ENCODE measurements at regions not wholly inside any gene's neighbourhood (a gene's known extent, or its start where the extent isn't known, plus 50 kb on each side); places are given as distances from the start of the nearest gene placed in this dataset.

DNA sequence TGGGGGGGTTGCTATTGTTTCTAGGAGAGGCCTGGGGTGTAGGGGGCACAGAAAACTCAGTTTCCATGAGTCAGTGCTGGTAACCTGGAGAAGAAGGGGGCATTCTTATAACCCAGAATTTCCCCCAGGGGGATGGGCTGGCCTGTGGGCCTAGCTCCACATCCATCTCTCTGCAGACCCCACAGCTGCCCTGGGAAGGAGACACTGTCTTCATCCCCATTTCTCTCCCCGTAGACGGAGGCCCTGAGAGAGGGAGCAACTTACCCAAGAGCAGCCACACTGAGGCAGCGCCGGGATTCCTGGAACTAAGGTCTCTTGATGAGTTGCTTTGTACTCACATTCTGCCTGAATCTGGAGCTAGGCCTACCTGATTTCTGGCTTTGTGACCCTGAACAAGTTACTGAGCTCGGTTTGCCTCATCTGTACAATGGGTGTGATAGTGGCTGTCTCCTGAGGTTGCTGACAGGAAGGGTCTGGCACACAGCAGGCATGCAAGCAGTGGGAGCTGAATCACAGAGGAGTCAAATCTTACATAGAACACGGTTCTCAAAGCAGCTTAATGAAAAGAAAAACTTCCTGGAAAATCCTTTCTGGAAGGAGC is 55.0 kb upstream of the LCTL start:
- Histone ChIP-seq H3K27ac (ENCODE audit: low read depth, low read length) (no peak overlapping the region), H3K14ac (ENCODE audit: insufficient read length) (no peak overlapping the region), H2BK20ac (ENCODE audit: low read length) (peak overlapping the region; percentile 67), H4K91ac (replicated peaks; ENCODE audit: insufficient read length, low read length) (peak overlapping the region; percentile 86), H3K9me3 (ENCODE audit: insufficient read depth in 2 of 2, low read depth in 1 of 2, low read length in 1 of 2) (no peaks in the 10 kb centered on the region), H3K56ac (replicated peaks; ENCODE audit: insufficient read length, low read depth, low read length) (no peak overlapping the region), H3K23ac (ENCODE audit: insufficient read length) (no peak overlapping the region), H4K5ac (ENCODE audit: insufficient read length, low read depth, low read length) (no peak overlapping the region), H3K18ac (ENCODE audit: extremely low read depth, low read length) (peak overlapping the region; percentile 24; the same call in 1 of the 2 replicates), H4K8ac (ENCODE audit: extremely low read depth, insufficient read depth, low read length) (no peak overlapping the region), H3K36me3 (ENCODE audit: control insufficient read depth in 2 of 4, insufficient read depth in 4 of 4, low read length in 3 of 4) (no peaks in the 10 kb centered on the region), H3K9ac (replicated peaks in 1 of 4; ENCODE audit: extremely low read depth in 1 of 4, low read depth in 3 of 4, low read length in 3 of 4) (no peak overlapping the region), H3K79me2 (ENCODE audit: control insufficient read depth in 1 of 2, insufficient read depth in 2 of 2, low read length in 2 of 2) (no peaks in the 10 kb centered on the region), H3K23me2 (ENCODE audit: low read depth, low read length) (no peaks in the 10 kb centered on the region; the same call in 1 of the 2 replicates), H2BK120ac (replicated peaks; ENCODE audit: low read depth, low read length) (no peak overlapping the region), H3K4me2 (ENCODE audit: insufficient read depth in 1 of 2, low read depth in 2 of 2, low read length in 2 of 2) (peak overlapping the region; percentile 45 to 83; a peak in 1 of 4 replicates), H2BK5ac (ENCODE audit: low read depth, low read length) (peak overlapping the region; percentile 11; the same call in 1 of the 2 replicates), H2BK15ac (ENCODE audit: low read length) (0 out of 2 replicates have a peak overlapping the region, but pooled peaks have one; percentile 23), H3K4me1 (replicated peaks in 1 of 4; ENCODE audit: control insufficient read depth in 3 of 4, insufficient read depth in 4 of 4, low read length in 3 of 4) (peaks cover 19 to 36% (median 26%) of the 10 kb centered on the region in 4 experiments), H3K4ac (replicated peaks; ENCODE audit: insufficient read length, low read depth, low read length) (no peak overlapping the region), H2AK5ac (ENCODE audit: low read depth, low read length) (no peak overlapping the region; the same call in 1 of the 2 replicates), H3K79me1 (ENCODE audit: low read depth, low read length) (no peaks in the 10 kb centered on the region), H2AFZ (ENCODE audit: low read length) (no peak overlapping the region), H3K27me3 (replicated peaks in 1 of 4; ENCODE audit: control insufficient read depth in 3 of 4, extremely low read depth in 1 of 4, insufficient read depth in 3 of 4, low read length in 3 of 4) (peaks cover 0 to 5% (median 1%) of the 10 kb centered on the region in 4 experiments; a peak in 4 of 7 replicates), H3K4me3 (ENCODE audit: extremely low read depth in 1 of 4, insufficient read depth in 2 of 4, low read depth in 3 of 4, low read length in 4 of 4) (peak overlapping the region in 1 of 4 experiments; percentile 50; a peak in 1 of 8 replicates), H4K20me1 (replicated peaks in 1 of 2; ENCODE audit: control insufficient read depth in 1 of 2, insufficient read depth in 2 of 2, low read length in 2 of 2) (no peaks in the 10 kb centered on the region), H2BK12ac (ENCODE audit: low read depth, low read length) (peak overlapping the region; percentile 2; the same call in 1 of the 2 replicates)
- POLR2A ChIA-PET (ENCODE audit: partially characterized antibody): interaction anchor here (1.1 to 3.4 kb wide), 7 partner anchors 11 to 263 kb away, joined by 3 to 17 read pairs (median 4); partner anchors contain the start of genes RPL4, SMAD6 and ZWILCH
- CTCF ChIA-PET (ENCODE audit: partially characterized antibody): interaction anchor here (0.6 to 22.4 kb wide), 27 partner anchors 9 to 1366 kb away, joined by 3 to 361 read pairs (median 3); partner anchors contain the start of gene SMAD6
- FAIRE-seq (no peak), DNase-seq (ENCODE audit: low read depth in 1 of 2, low spot score in 2 of 2) (no peak)
- 77% methylated on average over 6 of the region's 6 CpGs; no CpG with 5 or more reads in 1 of the 2 experiments for WGBS, 2 experiments (ENCODE audit: extremely low coverage in 1 of 2, insufficient coverage in 1 of 2, insufficient read length in 1 of 2, insufficient replicate concordance in 2 of 2, low coverage in 1 of 2, low lambda C conversion rate in 2 of 2, missing lambda C conversion rate in 1 of 2)
- TF ChIP-seq RFX5 (IDR thresholded peaks at IDR 0.05; ENCODE audit: borderline replicate concordance, low read depth, low read length) (no peak), CHD1 (IDR thresholded peaks at IDR 0.05; ENCODE audit: low read depth, low read length) (no peak), RAD21 (IDR thresholded peaks at IDR 0.05 in 1 of 2, conservative IDR thresholded peaks at IDR 0.05 in 1 of 2; ENCODE audit: low read depth in 2 of 2, low read length in 2 of 2) (no peak), HDAC2 (IDR thresholded peaks at IDR 0.05; ENCODE audit: borderline replicate concordance in 1 of 2, low read depth in 2 of 2, low read length in 2 of 2) (peak in 1 of 2 experiments; percentile 93; a peak in 2 of 4 replicates), HDAC6 (IDR thresholded peaks at IDR 0.05; ENCODE audit: low read depth, low read length) (no peak), CBX5 (IDR thresholded peaks at IDR 0.05; ENCODE audit: low read depth, low read length) (no peak), MAX (IDR thresholded peaks at IDR 0.05) (no peak), NANOG (IDR thresholded peaks at IDR 0.05; ENCODE audit: insufficient read depth, low read depth, low read length, poor library complexity, severe bottlenecking) (no peak), KDM1A (IDR thresholded peaks at IDR 0.05; ENCODE audit: borderline replicate concordance, low read length) (peak; percentile 99)
- TF ChIP-seq, protein P1, sequence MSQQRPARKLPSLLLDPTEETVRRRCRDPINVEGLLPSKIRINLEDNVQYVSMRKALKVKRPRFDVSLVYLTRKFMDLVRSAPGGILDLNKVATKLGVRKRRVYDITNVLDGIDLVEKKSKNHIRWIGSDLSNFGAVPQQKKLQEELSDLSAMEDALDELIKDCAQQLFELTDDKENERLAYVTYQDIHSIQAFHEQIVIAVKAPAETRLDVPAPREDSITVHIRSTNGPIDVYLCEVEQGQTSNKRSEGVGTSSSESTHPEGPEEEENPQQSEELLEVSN (IDR thresholded peaks at IDR 0.05): no peak
